ENCODE measurements at regions not wholly inside any gene's neighbourhood (a gene's known extent, or its start where the extent isn't known, plus 50 kb on each side); places are given as distances from the start of the nearest gene placed in this dataset.

- no peaks in the 10 kb centered on the region for H3K36me3 Mint-ChIP-seq (ENCODE audit: low read depth)
- no peak for DNase-seq
- H3K4me1 Mint-ChIP-seq (ENCODE audit: low read depth) = no peaks in the 10 kb centered on the region
- peaks cover 25% of the 10 kb centered on the region for H3K9me3 Mint-ChIP-seq
- TF ChIP-seq CTCF (IDR thresholded peaks at IDR 0.05) = no peak
- H3K27ac Mint-ChIP-seq = no peak overlapping the region
- H3K27me3 Mint-ChIP-seq (ENCODE audit: insufficient read depth) = peaks cover 1% of the 10 kb centered on the region; the same call in 1 of the 2 replicates
- no peak overlapping the region for H3K4me3 Mint-ChIP-seq
Measured at GRCh38 chr4:12949719-12950490, 534.2 kb downstream of the RAB28 start.

GRCh38 chr4:12943069-12943468 lies 541.1 kb downstream of the RAB28 start:
- Mint-ChIP-seq H3K27ac (no peak overlapping the region), H3K9me3 (peaks cover 34% of the 10 kb centered on the region), H3K27me3 (ENCODE audit: insufficient read depth) (peaks cover 1% of the 10 kb centered on the region; the same call in 1 of the 2 replicates), H3K36me3 (ENCODE audit: low read depth) (no peaks in the 10 kb centered on the region), H3K4me1 (ENCODE audit: low read depth) (no peaks in the 10 kb centered on the region), H3K4me3 (no peak overlapping the region)
- DNase-seq = no peak
- TF ChIP-seq CTCF (IDR thresholded peaks at IDR 0.05) = no peak

GRCh38 chr4:12933760-12934221 lies 550.3 kb downstream of the RAB28 start:
- Mint-ChIP-seq H3K4me3 (no peak overlapping the region), H3K9me3 (peaks cover 46% of the 10 kb centered on the region), H3K27ac (no peak overlapping the region), H3K36me3 (ENCODE audit: low read depth) (no peaks in the 10 kb centered on the region), H3K27me3 (ENCODE audit: insufficient read depth) (no peaks in the 10 kb centered on the region), H3K4me1 (ENCODE audit: low read depth) (no peaks in the 10 kb centered on the region)
- no peak for DNase-seq
- no peak for TF ChIP-seq CTCF (IDR thresholded peaks at IDR 0.05)

- peaks cover 53% of the 10 kb centered on the region for H3K9me3 Mint-ChIP-seq
- H3K27ac Mint-ChIP-seq = no peak overlapping the region
Measured at GRCh38 chr4:12932203-12932788, 551.8 kb downstream of the RAB28 start.

GRCh38 chr4:12929784-12930183 lies 554.4 kb downstream of the RAB28 start:
- H3K27ac Mint-ChIP-seq = no peak overlapping the region
- no peak overlapping the region for H3K4me3 Mint-ChIP-seq
- no peak for TF ChIP-seq CTCF (IDR thresholded peaks at IDR 0.05)
- no peaks in the 10 kb centered on the region; the same call in 1 of the 2 replicates for H3K36me3 Mint-ChIP-seq (ENCODE audit: low read depth)
- no peaks in the 10 kb centered on the region; the same call in 1 of the 2 replicates for H3K27me3 Mint-ChIP-seq (ENCODE audit: insufficient read depth)
- H3K4me1 Mint-ChIP-seq (ENCODE audit: low read depth) = no peaks in the 10 kb centered on the region
- no peak for DNase-seq
- peaks cover 44% of the 10 kb centered on the region for H3K9me3 Mint-ChIP-seq

More at GRCh38 chr4:12932203-12932788, 551.8 kb downstream of the RAB28 start:
- Mint-ChIP-seq H3K27me3 (ENCODE audit: insufficient read depth) (no peaks in the 10 kb centered on the region), H3K4me3 (no peak overlapping the region), H3K4me1 (ENCODE audit: low read depth) (no peaks in the 10 kb centered on the region), H3K36me3 (ENCODE audit: low read depth) (no peaks in the 10 kb centered on the region; the same call in 1 of the 2 replicates)
- DNase-seq = no peak
- no peak for TF ChIP-seq CTCF (IDR thresholded peaks at IDR 0.05)
